GM18867 (cell line): ENCODE measurements at regions not wholly inside any gene's neighbourhood (a gene's known extent, or its start where the extent isn't known, plus 50 kb on each side); places are given as distances from the start of the nearest gene placed in this dataset.
"Not testable (repeated sequence)": the region's sequence is repeated elsewhere in the genome, so short reads cannot be mapped to it uniquely, and the experiment has no call there.

Experiments
- ATAC-seq: cut with Tn5 transposase; IDR thresholded peaks from one replicate; pipeline ENCODE4 v1.9.1; 2021; ENCODE audit warnings: mild to moderate bottlenecking, moderate library complexity; ENCODE audit not compliant: unreplicated experiment

- ATAC-seq = no peak
Observed at GRCh38 chr2:81396417-81397019, 1092.0 kb upstream of the LRRTM1 start.

GRCh38 chr2:81395746-81396145 lies 1091.2 kb upstream of the LRRTM1 start:
- ATAC-seq = no peak

DNA sequence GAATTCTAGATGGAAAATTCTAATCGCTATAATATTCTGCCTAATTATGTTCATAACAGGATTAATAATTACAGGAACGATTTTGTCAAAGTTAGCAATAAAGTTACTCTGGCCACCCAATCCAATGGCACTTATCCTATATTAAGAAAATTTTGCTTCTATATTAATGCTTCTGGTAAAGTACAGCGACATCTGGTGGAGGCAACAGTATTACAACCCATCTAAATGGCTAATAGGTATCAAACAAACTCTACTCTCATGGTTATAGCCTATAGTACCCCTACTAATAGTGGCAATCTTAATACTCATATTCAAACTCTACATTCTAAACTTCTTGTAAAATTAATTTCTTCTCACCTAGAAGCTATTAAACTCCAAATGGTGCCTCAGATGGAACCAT lies 1084.7 kb upstream of the LRRTM1 start:
- ATAC-seq = no peak

- no peak for ATAC-seq
Observed at GRCh38 chr2:81363800-81364199, 1059.2 kb upstream of the LRRTM1 start.

DNA sequence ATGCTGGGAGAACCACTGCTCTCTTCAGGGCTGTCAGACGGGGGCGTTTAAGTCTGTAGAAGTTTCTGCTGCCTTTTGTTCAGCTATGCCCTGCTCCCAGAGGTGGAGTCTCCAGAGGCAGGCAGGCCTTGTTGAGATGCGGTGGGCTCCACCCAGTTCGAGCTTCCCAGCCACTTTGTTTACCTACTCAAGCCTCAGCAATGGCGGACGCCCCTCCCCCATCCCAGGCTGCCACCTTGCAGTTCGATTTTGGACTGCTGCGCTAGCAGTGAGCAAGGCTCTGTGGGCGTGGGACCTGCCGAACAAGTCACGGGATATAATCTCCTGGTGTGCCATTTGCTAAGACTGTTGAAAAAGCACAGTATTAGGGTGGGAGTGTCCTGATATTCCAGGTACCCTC lies 1057.9 kb upstream of the LRRTM1 start:
- ATAC-seq = not testable (repeated sequence)

- no peak for ATAC-seq
Observed at GRCh38 chr2:81355436-81355835, 1050.9 kb upstream of the LRRTM1 start.

GRCh38 chr2:81334046-81334445 lies 1029.5 kb upstream of the LRRTM1 start:
- ATAC-seq = no peak

- ATAC-seq = no peak
Observed at GRCh38 chr2:81328968-81329367, 1024.4 kb upstream of the LRRTM1 start.

DNA sequence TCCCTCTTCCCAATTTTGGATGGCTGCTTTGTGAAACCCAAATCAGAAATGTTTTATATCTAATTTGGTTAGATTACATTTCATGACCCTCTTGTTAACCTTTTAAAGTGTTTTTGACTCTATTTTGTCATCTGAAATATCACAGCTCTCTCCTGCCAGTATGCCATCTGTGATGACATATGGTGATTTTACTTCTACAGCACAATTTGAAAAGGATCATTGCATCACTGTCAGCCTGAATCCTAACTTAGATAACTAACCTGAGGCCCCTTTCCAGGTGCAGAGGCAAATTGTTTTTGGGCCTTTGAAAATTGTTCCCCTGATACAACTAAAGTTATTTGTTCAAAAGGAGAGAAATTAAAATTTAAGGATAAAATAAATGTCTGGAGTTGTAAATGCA lies 1023.4 kb upstream of the LRRTM1 start:
- ATAC-seq = no peak

GRCh38 chr2:81324046-81324445 lies 1019.5 kb upstream of the LRRTM1 start:
- ATAC-seq = no peak

DNA sequence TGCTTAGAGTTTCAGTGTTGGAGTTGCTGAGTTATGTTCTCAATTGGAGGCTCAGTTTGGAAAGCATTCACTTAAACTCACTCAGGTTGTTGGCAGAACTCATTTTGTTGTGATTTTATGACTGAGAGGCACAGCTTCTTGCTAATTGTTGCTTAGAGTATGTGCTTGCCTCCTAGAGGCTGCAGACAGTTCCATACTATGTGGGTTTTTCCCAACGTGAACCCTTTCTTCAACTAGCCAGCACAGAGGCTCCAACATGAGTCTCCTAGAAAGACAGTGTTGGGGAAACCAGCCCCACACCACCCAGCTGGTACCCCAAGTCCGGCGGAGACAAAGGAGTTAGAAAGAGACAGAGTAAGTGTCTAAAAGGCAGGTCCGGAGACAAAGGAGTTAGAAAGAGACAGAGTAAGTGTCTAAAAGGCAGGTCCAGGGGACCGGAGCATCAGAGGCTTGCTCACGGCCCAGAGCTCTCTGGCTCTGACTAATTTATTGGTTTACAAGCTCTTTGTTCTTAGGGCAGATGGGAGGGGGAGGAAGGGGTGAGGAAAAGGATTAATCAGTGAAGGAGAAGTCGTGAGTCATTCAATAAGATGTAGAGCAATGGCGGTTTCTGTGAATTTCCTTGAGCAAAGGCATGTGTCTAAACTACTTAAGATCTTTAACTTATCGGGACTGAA lies 999.7 kb upstream of the LRRTM1 start:
- no peak for ATAC-seq

DNA sequence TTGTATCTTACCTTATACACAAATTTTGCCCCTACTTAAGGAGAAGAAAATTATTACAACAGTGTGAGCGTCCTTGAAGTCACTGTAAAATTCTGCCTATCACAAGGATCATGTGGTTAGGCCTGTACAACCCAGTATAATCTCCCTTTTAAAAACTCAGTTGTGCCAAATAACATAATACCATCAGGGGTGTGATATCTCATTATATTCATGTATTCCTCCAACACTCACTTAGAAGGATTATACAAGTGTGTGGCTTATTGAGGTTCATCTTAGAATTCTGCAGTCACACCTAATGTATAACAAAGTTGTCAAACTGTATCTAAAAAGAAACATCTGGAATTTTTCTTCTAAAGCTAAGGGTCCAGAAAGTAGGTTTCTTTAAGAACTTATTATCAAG lies 998.8 kb upstream of the LRRTM1 start:
- ATAC-seq = no peak

- ATAC-seq = no peak
Observed at GRCh38 chr2:81299841-81300240, 995.3 kb upstream of the LRRTM1 start.

- ATAC-seq = no peak
Observed at GRCh38 chr2:81290846-81291245, 986.3 kb upstream of the LRRTM1 start.

DNA sequence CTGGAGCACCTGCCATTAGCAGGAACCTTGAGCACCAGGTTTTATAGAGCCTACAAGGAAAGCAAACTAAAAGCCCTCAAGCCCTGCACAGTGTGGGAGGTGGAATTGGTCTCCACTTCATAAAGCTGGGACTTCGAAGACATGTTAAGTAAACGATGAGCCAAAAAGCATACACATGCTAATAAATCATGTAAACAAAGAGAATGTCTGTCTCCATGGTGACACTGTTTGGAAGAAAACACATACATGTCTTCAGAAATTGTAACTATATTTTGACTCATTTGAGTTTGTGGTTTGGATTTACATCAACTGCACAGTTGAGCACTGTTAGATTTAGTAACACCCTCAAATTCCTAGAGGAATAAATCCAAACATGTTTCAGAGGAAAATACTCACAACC lies 978.5 kb upstream of the LRRTM1 start:
- no peak for ATAC-seq

GRCh38 chr2:81282151-81282769 lies 977.7 kb upstream of the LRRTM1 start:
- no peak for ATAC-seq

DNA sequence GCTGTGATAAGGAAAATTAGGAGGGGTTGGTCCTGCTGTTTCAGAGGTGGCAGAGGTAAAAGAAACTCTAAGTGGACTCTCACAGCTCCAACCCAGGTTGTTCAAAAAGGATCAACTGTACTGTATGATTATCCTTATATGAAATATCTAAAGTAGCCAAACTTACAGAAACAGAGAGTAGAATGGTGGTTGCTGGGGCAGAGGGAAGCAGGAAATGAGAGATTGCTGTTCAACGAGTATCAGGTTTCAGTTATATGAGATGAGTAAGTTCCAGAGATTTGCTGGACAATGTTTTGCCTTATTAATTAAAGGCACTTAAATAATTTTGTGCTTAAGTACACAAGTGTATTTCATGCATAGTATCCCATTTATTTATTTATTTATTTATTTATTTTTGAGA lies 972.0 kb upstream of the LRRTM1 start:
- no peak for ATAC-seq

GRCh38 chr2:81266106-81266505 lies 961.6 kb upstream of the LRRTM1 start:
- no peak for ATAC-seq

- ATAC-seq = peak; percentile 53
Observed at GRCh38 chr2:81263989-81264388, 959.4 kb upstream of the LRRTM1 start.

DNA sequence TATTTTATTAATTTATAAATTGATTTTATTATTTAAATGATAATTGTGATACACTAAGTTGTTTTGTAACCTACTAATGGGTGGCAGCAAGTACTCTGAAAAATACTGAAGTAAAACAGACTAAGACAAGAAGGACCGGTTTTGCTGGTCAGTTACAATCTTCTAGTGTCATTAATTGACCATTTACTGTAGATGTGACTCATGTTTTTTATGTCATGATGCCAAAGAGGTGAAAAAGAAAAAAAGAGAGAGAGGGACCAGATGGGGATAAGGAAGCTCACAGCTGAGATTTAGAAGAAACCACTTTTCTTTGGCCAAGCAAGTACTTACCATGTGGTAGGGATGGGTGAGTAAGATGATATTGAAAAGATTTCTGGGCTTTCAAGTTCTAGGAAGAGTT lies 955.8 kb upstream of the LRRTM1 start:
- no peak for ATAC-seq

DNA sequence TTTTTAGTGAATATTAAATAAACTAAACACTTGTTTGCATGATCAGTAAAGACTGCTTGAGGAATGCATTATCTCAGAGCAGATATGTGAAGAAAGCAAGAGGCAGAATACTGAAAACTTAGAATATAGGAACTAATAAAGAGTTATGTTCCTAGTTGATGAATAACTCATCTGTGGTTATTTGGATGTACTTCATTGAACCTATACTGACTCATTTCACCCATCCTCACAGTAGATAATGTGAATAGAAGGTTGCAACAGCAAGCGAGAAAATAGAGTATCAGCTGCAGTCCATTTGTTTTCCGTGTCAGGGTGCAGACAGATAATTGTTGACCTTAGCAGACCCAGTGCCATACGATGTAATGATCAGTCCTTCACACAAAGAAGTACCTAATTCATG lies 945.7 kb upstream of the LRRTM1 start:
- ATAC-seq = peak; percentile 83

GRCh38 chr2:81249152-81249551 lies 944.6 kb upstream of the LRRTM1 start:
- ATAC-seq = no peak
